Activated CD8-positive, alpha-beta T cell treated with anti-CD3 and anti-CD28 coated beads for 36 hours (primary cell): ENCODE measurements at regions not wholly inside any gene's neighbourhood (a gene's known extent, or its start where the extent isn't known, plus 50 kb on each side); places are given as distances from the start of the nearest gene placed in this dataset.

ENCODE experiments used
- ATAC-seq: fragments of 200-7000 bp; cut with Tn5 transposase; one replicate; pipeline ENCODE4 v1.10.0; 2021; ENCODE audit warnings: mild to moderate bottlenecking, moderate library complexity
- CTCF ChIA-PET: fragments of 350-600 bp; sonication (Branson Sonifier 250); formaldehyde crosslinking; loops from one replicate; lab custom pipeline; 2021; ENCODE audit warnings: antibody characterized with exemption; lab: Charles Lee
- POLR2A ChIA-PET: fragments of 350-600 bp; sonication (Branson Sonifier 250); formaldehyde crosslinking; loops from one replicate; lab custom pipeline; 2021; ENCODE audit warnings: antibody characterized with exemption; lab: Charles Lee
- DNase-seq: peaks from one replicate; pipeline ENCODE4 v3.0.0-alpha.2; 2020
- H3K27ac Mint-ChIP-seq: one replicate; pipeline ENCODE4 v1.8.0; 2021; ENCODE audit warnings: mild to moderate bottlenecking, mixed read lengths
- H3K27me3 Mint-ChIP-seq: one replicate; pipeline ENCODE4 v1.8.0; 2021; ENCODE audit warnings: mixed read lengths
- H3K36me3 Mint-ChIP-seq: one replicate; pipeline ENCODE4 v1.8.0; 2021; ENCODE audit warnings: low read depth, mixed read lengths
- H3K4me1 Mint-ChIP-seq: one replicate; pipeline ENCODE4 v1.8.0; 2021; ENCODE audit warnings: low read depth, mixed read lengths
- H3K4me3 Mint-ChIP-seq: one replicate; pipeline ENCODE4 v1.8.0; 2021; ENCODE audit warnings: mild to moderate bottlenecking, moderate library complexity, mixed read lengths
- H3K9me3 Mint-ChIP-seq: one replicate; pipeline ENCODE4 v1.8.0; 2021; ENCODE audit warnings: mixed read lengths
- CTCF ChIP-seq: fragments of 200-600 bp; IDR thresholded peaks from one replicate; pipeline ENCODE4 v1.8.0; 2022; ENCODE audit warnings: antibody characterized with exemption, mild to moderate bottlenecking
- intact Hi-C: fragments of 100-400 bp; cut with micrococcal nuclease; formaldehyde crosslinking; loops from one replicate; pipeline ENCODE4 v1.10.0; 2022

- no peaks in the 10 kb centered on the region for H3K9me3 Mint-ChIP-seq
- ATAC-seq (no peak), DNase-seq (no peak)
- H3K36me3 Mint-ChIP-seq, result no peaks in the 10 kb centered on the region
- intact Hi-C loops, result no loop called here
- peaks cover 18% of the 10 kb centered on the region for H3K4me1 Mint-ChIP-seq
- POLR2A ChIA-PET, result no interaction called here
- H3K4me3 Mint-ChIP-seq, result no peak overlapping the region
- no peaks in the 10 kb centered on the region for H3K27me3 Mint-ChIP-seq
- CTCF ChIA-PET, result interaction anchor here (1.0 kb wide), 1 partner anchor 36 kb away, joined by 3 read pairs; no protein-coding TSS in a partner anchor
- TF ChIP-seq CTCF, result no peak
- H3K27ac Mint-ChIP-seq, result no peak overlapping the region
Observed at GRCh38 chr2:109066917-109067597, 61.9 kb upstream of the SH3RF3 start.

- DNase-seq (no peak), ATAC-seq (no peak)
- ChIA-PET POLR2A (interaction anchor here (1.4 kb wide), 1 partner anchor 35 kb away, joined by 3 read pairs; no protein-coding TSS in a partner anchor), CTCF (no interaction called here)
- H3K27me3 Mint-ChIP-seq, result no peaks in the 10 kb centered on the region
- intact Hi-C loops, result no loop called here
- no peak overlapping the region for H3K27ac Mint-ChIP-seq
- TF ChIP-seq CTCF, result no peak
- no peak overlapping the region for H3K4me3 Mint-ChIP-seq
- no peaks in the 10 kb centered on the region for H3K36me3 Mint-ChIP-seq
- no peaks in the 10 kb centered on the region for H3K9me3 Mint-ChIP-seq
- H3K4me1 Mint-ChIP-seq, result peaks cover 19% of the 10 kb centered on the region
Observed at GRCh38 chr2:109066501-109066900, 62.5 kb upstream of the SH3RF3 start.

- Mint-ChIP-seq H3K4me1 (peaks cover 19% of the 10 kb centered on the region), H3K27ac (no peak overlapping the region), H3K36me3 (no peaks in the 10 kb centered on the region), H3K27me3 (no peaks in the 10 kb centered on the region), H3K9me3 (no peaks in the 10 kb centered on the region), H3K4me3 (no peak overlapping the region)
- ATAC-seq (no peak), DNase-seq (no peak)
- ChIA-PET POLR2A (interaction anchor here (1.4 kb wide), 1 partner anchor 34 kb away, joined by 3 read pairs; no protein-coding TSS in a partner anchor), CTCF (no interaction called here)
- intact Hi-C loops, result no loop called here
- TF ChIP-seq CTCF, result no peak
Observed at GRCh38 chr2:109065391-109065734, 63.6 kb upstream of the SH3RF3 start.

- H3K36me3 Mint-ChIP-seq, result no peaks in the 10 kb centered on the region
- intact Hi-C loops, result no loop called here
Observed at GRCh38 chr2:109064660-109065390, 64.2 kb upstream of the SH3RF3 start.

More at GRCh38 chr2:109064660-109065390, 64.2 kb upstream of the SH3RF3 start:
- no peak for TF ChIP-seq CTCF
- no peaks in the 10 kb centered on the region for H3K9me3 Mint-ChIP-seq
- DNase-seq (no peak), ATAC-seq (no peak)
- H3K4me3 Mint-ChIP-seq, result no peak overlapping the region
- ChIA-PET POLR2A (interaction anchor here (1.4 kb wide), 1 partner anchor 33 kb away, joined by 3 read pairs; no protein-coding TSS in a partner anchor), CTCF (no interaction called here)
- peaks cover 21% of the 10 kb centered on the region for H3K4me1 Mint-ChIP-seq
- no peaks in the 10 kb centered on the region for H3K27me3 Mint-ChIP-seq
- H3K27ac Mint-ChIP-seq, result no peak overlapping the region
